Ovary (tissue), 3 donors: ENCODE measurements at regions not wholly inside any gene's neighbourhood (a gene's known extent, or its start where the extent isn't known, plus 50 kb on each side); places are given as distances from the start of the nearest gene placed in this dataset.

Experiments used
- POLR2A ChIP-seq: fragments of 450-650 bp; IDR thresholded peaks from one replicate; pipeline ENCODE4 v1.6.1; 2017; ENCODE audit warnings: antibody characterized with exemption, mild to moderate bottlenecking, moderate library complexity
- TF ChIP-seq, protein P1 (sequence below), 3 donors: fragments of 450-650 bp in 2 of 3; fragments of 200-600 bp in 1 of 3; IDR thresholded peaks; one replicate each; pipeline versions ENCODE4 v1.5.1 to v1.8.0; 2016 to 2022; ENCODE audit warnings: antibody characterized with exemption in 3 of 3, mild to moderate bottlenecking in 1 of 3
- donor health status: DM: no; HTN: no; CAD: no.

- TF ChIP-seq POLR2A, result no peak
- TF ChIP-seq, protein P1, sequence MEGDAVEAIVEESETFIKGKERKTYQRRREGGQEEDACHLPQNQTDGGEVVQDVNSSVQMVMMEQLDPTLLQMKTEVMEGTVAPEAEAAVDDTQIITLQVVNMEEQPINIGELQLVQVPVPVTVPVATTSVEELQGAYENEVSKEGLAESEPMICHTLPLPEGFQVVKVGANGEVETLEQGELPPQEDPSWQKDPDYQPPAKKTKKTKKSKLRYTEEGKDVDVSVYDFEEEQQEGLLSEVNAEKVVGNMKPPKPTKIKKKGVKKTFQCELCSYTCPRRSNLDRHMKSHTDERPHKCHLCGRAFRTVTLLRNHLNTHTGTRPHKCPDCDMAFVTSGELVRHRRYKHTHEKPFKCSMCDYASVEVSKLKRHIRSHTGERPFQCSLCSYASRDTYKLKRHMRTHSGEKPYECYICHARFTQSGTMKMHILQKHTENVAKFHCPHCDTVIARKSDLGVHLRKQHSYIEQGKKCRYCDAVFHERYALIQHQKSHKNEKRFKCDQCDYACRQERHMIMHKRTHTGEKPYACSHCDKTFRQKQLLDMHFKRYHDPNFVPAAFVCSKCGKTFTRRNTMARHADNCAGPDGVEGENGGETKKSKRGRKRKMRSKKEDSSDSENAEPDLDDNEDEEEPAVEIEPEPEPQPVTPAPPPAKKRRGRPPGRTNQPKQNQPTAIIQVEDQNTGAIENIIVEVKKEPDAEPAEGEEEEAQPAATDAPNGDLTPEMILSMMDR (IDR thresholded peaks at IDR 0.05), result no peak
Measured at GRCh38 chr4:11050766-11051165, 366.2 kb upstream of the CLNK start.
